Fibroblast of villous mesenchyme (primary cell): ENCODE measurements at regions not wholly inside any gene's neighbourhood (a gene's known extent, or its start where the extent isn't known, plus 50 kb on each side); places are given as distances from the start of the nearest gene placed in this dataset.

Experiments
- DNase-seq: peaks from one replicate; pipeline ENCODE4 v3.0.0-alpha.2; 2010; ENCODE audit warnings: low read depth
- H3K4me3 ChIP-seq: 2 replicates; pipeline ENCODE4 v1.5.1; 2011; ENCODE audit warnings: low read depth, mild to moderate bottlenecking, low read length
- TF ChIP-seq, protein P1 (sequence below): IDR thresholded peaks from 2 replicates; pipeline ENCODE4 v1.5.1; 2012; ENCODE audit warnings: low read depth, mild to moderate bottlenecking, low read length; ENCODE audit not compliant: insufficient read depth

DNA sequence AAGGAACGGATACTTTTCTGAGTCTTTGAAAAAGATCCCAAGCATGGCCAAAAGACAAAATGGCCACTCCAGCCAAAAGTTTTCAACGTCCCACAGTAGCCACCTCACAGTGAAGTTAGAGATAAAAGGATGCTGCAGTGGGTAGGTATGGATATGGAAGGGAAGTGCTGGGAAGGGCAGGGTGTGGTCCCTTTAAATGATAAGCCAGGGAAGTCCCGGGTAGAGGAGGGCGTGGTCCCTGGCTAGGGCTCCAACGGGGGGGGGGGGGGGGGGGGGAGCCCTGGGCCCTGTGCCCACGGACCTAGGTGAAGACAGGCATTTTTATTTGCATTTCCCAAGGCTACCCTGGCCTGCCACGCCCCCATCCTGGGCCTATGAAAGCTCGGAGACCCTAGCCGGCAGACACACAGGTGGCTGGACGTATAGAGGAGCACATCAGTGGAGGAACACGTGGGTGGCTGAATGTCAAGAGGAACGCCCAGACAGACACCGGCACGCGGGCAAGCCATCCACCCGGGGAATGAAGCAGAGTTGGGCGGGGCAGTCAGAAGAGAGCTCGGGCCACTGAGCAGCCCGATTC, 306.7 kb downstream of the NFIB start:
- no peak overlapping the region for H3K4me3 ChIP-seq
- TF ChIP-seq, protein P1, sequence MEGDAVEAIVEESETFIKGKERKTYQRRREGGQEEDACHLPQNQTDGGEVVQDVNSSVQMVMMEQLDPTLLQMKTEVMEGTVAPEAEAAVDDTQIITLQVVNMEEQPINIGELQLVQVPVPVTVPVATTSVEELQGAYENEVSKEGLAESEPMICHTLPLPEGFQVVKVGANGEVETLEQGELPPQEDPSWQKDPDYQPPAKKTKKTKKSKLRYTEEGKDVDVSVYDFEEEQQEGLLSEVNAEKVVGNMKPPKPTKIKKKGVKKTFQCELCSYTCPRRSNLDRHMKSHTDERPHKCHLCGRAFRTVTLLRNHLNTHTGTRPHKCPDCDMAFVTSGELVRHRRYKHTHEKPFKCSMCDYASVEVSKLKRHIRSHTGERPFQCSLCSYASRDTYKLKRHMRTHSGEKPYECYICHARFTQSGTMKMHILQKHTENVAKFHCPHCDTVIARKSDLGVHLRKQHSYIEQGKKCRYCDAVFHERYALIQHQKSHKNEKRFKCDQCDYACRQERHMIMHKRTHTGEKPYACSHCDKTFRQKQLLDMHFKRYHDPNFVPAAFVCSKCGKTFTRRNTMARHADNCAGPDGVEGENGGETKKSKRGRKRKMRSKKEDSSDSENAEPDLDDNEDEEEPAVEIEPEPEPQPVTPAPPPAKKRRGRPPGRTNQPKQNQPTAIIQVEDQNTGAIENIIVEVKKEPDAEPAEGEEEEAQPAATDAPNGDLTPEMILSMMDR: no peak
- DNase-seq: no peak

DNA sequence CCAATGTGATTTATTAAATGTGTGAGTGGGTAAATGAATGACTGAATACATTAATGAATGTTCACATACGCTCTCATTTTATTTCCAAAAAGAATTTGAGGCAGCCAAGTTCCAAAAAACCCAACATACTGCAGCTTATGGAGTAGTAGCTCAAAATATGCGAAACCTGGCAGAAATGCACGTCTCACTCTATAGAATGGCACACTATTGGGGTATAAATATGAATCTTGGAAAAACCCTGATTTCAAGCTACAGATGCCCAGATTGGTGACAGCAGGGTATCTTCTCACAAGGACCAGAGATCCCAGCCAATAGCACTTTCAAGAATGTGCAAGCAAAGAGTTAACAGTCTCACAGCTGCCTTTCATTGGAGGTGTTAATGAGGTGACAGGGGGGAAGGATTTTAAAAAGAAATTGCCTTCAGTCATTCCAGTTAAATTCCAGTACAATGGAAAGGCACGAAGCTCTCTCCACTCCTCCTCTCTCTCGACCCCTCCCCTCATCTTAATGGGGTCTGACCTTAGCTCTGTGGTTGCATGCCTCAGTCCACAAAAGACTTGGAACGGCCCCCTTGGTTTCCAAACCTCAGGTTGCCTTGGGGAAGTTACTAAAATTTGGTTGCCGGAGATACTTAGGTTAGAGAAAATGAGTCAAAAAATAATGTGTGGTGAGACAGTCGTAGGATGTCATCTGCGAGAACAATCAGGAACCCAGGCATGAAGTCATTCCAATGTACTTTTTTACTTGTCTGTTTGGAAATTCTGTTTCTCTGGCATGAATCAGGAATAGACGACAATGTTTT, 307.4 kb downstream of the NFIB start:
- no peak for DNase-seq
- TF ChIP-seq, protein P1: no peak
- no peak overlapping the region for H3K4me3 ChIP-seq

DNA sequence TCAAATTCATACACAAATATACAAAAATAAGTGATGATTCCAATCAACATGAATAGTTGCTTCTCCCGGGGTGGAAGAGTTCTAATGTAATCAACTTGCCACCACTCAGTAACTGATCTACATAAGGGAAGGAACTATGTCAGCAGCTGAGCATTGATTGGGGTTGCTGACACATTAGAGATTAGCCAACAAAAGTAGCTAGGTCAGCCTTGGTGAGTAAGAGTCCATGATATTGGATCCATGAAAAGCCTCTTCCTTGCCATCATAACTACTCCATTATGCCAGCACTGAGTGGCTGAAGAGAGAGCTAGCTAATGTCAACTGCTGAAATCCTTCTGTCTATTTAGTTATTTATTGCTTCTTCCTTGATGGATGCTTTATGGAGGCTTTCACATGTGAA, 309.8 kb downstream of the NFIB start:
- DNase-seq: no peak
- H3K4me3 ChIP-seq: no peak overlapping the region

DNA sequence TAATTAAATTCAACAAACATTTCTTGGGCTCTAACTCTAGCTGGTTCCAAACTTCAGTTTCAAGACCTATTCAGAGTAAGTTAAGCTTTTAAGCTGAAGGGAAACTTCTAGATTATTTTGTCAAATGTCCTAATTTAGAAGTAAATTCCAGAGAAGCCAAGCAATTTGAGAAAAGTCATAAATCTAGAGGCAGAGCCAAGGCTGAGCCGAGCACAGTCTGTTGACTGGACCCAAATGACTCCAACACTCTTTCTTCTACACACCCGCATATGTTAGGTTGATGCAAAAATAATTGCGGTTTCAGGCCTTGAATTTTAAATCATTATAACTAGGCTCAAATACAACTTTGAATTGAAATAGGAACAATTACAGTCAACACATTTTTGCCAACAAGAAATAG, 319.7 kb downstream of the NFIB start:
- no peak for DNase-seq

More for the DNA sequence above, 309.8 kb downstream of the NFIB start:
- TF ChIP-seq, protein P1: no peak

DNA sequence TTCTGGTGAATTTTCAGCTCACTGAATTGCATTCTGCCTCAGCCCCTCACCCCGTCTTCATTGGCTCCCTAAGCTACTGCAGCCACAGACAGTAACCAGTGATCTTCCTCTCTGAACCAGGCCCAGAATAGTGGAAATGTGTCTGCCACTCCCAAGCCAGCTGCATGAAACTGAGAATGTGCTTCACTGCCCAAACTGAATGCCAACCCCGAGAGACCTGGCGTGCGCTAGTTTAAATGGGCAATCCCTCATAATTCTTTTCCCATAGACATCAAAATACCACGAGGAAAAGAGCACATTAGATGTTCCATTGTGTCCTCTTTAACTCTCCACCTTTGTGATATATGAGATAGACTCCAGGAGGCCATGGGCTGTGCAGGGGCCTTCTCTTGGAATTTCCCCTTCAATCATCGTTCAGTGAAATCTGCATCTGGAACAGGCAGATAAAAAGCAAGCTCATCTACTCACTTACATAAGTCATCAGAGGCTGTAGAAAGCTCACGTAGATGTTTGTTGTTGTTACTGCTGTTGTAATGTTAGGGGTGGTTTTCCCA, 320.2 kb downstream of the NFIB start:
- no peak for DNase-seq
- no peak overlapping the region for H3K4me3 ChIP-seq
- TF ChIP-seq, protein P1: no peak

More for the DNA sequence above, 319.7 kb downstream of the NFIB start:
- no peak overlapping the region for H3K4me3 ChIP-seq
- TF ChIP-seq, protein P1: no peak

DNA sequence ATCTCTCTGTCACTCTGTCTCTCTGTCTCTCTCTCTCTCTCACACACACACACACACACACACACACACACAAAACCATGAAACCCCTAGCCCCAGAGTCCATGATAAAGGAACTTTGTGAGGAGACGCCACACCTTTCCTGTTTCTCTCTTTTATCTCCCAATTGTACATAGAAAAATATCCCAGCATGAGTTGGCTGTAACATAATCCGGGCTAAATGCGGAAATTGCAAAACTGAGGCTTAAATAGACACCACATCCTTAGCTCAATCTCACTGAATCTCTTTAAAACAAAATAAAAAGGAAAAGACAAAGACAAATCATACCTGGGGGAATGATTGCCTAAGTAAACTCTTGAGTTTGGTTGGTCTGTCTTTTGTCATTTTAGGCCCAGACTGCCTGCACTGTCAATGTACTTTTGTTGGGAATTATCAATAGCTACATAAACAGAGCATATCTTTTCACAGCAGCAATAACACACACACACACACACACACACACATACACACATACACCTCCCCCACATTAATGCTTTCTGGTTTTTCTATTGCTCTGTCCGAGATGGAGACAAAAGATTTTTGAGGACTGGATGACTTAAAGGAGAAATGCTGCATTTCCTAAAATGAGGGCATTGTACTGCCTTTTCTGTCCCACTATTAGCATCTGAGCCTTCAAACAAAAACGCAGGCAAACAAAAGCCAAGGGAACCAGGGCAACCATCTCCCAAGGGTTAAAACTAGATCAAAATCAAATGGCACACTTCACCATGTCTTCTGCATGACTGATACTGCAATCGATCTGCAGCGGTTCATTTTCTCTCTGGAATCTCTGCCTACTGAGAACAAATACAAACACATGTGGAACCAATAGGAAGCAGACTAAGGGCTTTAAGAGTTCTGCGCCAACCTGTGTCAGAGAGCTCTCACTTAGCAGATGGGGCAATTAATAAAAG, 321.5 kb downstream of the NFIB start:
- H3K4me3 ChIP-seq: no peak overlapping the region
- DNase-seq: peak; percentile 37
- TF ChIP-seq, protein P1: no peak
